HG02763 (cell line): ENCODE measurements at regions not wholly inside any gene's neighbourhood (a gene's known extent, or its start where the extent isn't known, plus 50 kb on each side); places are given as distances from the start of the nearest gene placed in this dataset.

Experiments used
- ATAC-seq: cut with Tn5 transposase; IDR thresholded peaks from one replicate; pipeline ENCODE4 v1.9.1; 2021; ENCODE audit warnings: mild to moderate bottlenecking, moderate library complexity; ENCODE audit not compliant: unreplicated experiment

GRCh38 chr15:46207341-46207740 is 572.5 kb downstream of the SQOR start:
- no peak for ATAC-seq

- ATAC-seq = no peak
Measured at GRCh38 chr15:46213551-46213950, 578.7 kb downstream of the SQOR start.

GRCh38 chr15:46222826-46223225 is 588.0 kb downstream of the SQOR start:
- no peak for ATAC-seq

- no peak for ATAC-seq
Measured at GRCh38 chr15:46229263-46229662, 594.4 kb downstream of the SQOR start.

GRCh38 chr15:46231786-46232185 is 597.0 kb downstream of the SQOR start:
- no peak for ATAC-seq

GRCh38 chr15:46232471-46232870 is 597.6 kb downstream of the SQOR start:
- no peak for ATAC-seq

- no peak for ATAC-seq
Measured at GRCh38 chr15:46242935-46243334, 608.1 kb downstream of the SQOR start.

- ATAC-seq = no peak
Measured at GRCh38 chr15:46251903-46252302, 617.1 kb downstream of the SQOR start.

GRCh38 chr15:46258056-46258455 is 623.2 kb downstream of the SQOR start:
- ATAC-seq = no peak

- no peak for ATAC-seq
Measured at GRCh38 chr15:46260937-46261336, 626.1 kb downstream of the SQOR start.

GRCh38 chr15:46265664-46266347 is 631.0 kb downstream of the SQOR start:
- ATAC-seq = no peak

GRCh38 chr15:46266661-46267060 is 631.8 kb downstream of the SQOR start:
- ATAC-seq = no peak

- no peak for ATAC-seq
Measured at GRCh38 chr15:46270481-46271147, 635.8 kb downstream of the SQOR start.

GRCh38 chr15:46275701-46276100 is 640.9 kb downstream of the SQOR start:
- no peak for ATAC-seq

- ATAC-seq = no peak
Measured at GRCh38 chr15:46277451-46277850, 642.6 kb downstream of the SQOR start.

- ATAC-seq = no peak
Measured at GRCh38 chr15:46278062-46278461, 643.2 kb downstream of the SQOR start.

- ATAC-seq = no peak
Measured at GRCh38 chr15:46278486-46279090, 643.8 kb downstream of the SQOR start.

GRCh38 chr15:46280762-46281542 is 646.1 kb downstream of the SQOR start:
- no peak for ATAC-seq

GRCh38 chr15:46293550-46293949 is 658.7 kb downstream of the SQOR start:
- ATAC-seq = no peak

GRCh38 chr15:46296002-46296401 is 661.2 kb downstream of the SQOR start:
- ATAC-seq = no peak

GRCh38 chr15:46296797-46297196 is 662.0 kb downstream of the SQOR start:
- ATAC-seq = no peak
